C1 segment of cervical spinal cord (tissue), 14 donors: ENCODE measurements at regions not wholly inside any gene's neighbourhood (a gene's known extent, or its start where the extent isn't known, plus 50 kb on each side); places are given as distances from the start of the nearest gene placed in this dataset.

Experiments
- DNase-seq, 14 donors: peaks; one replicate each; lab custom pipeline; 2025; lab: John Stamatoyannopoulos, UW

DNA sequence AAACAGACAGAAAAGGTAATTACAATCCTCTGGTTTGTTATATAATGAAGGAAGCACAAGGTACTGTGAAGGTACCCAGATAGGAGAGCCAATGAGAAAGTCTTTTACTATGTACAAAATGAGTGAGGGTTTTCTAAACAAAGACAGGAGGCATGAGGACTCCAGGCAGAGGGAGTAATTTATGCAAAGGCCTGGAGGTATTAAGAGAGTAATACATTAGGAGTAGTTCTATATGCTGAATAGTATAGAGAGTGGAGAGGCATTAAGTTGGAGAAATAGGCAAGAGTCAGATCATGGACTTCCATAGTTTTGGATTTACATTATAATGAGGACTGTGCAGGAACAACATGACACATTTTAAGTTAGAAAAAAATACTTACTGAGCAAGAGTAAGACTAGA, 216.0 kb downstream of the SCG2 start:
- no peak for DNase-seq

GRCh38 chr2:223386984-223387383, 215.2 kb downstream of the SCG2 start:
- no peak for DNase-seq

GRCh38 chr2:223389624-223390023, 212.5 kb downstream of the SCG2 start:
- no peak for DNase-seq

- DNase-seq, result no peak
These were observed 205.2 kb downstream of the SCG2 start for GRCh38 chr2:223396993-223397392.

DNA sequence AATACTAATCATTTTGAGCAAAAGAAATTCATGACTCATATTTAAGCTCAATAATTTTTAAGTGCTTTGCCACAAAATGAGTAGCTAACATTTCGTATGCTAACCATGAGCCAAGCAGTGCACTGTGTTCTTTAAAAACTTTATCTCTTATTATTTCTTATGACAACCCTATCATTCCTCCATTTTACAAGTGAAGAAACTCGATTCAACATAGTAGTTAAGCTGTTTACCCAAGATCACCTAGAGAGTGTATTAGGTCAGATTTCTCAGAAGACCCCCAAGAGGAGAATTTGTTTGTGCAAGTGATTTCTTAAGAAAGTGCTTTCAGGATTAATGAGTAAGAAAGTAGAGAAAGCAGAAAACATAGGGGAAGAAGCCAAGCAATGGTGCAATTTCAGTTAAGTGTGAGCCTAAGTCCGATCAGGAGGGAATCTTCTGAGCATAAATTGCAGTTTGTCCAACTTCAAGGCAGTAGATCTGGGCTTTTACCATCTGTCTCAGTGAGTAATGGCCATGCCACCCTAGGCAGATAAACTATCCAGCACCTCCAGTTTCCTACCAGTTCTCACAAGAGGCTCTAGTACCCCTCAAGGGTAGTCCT, 202.7 kb downstream of the SCG2 start:
- DNase-seq, result no peak

DNA sequence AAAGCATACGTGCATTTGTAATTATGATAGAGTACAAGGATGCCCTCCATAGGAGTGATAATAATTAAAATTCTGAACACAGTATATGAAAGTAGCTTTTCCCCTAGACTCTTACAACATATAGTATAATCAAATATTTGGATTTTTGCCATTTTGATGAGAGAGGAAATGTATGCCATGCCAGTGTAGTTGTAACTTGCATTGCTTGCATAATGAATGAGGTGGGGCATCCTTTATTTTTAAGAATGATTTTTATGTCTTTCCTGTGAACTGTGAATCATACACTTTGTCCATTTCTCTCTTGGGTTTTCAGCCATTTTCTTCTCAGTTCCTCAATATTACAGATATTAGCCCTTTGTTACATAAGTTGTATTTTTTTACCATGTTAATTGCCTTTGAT, 197.5 kb downstream of the SCG2 start:
- DNase-seq, result no peak

- peak in 1 of 14 donors; percentile 0 for DNase-seq
These were observed 187.5 kb downstream of the SCG2 start for GRCh38 chr2:223414646-223415045.

GRCh38 chr2:223415071-223415470, 187.1 kb downstream of the SCG2 start:
- no peak for DNase-seq

GRCh38 chr2:223416815-223417610, 185.1 kb downstream of the SCG2 start:
- no peak for DNase-seq

GRCh38 chr2:223418131-223418530, 184.0 kb downstream of the SCG2 start:
- DNase-seq, result no peak

DNA sequence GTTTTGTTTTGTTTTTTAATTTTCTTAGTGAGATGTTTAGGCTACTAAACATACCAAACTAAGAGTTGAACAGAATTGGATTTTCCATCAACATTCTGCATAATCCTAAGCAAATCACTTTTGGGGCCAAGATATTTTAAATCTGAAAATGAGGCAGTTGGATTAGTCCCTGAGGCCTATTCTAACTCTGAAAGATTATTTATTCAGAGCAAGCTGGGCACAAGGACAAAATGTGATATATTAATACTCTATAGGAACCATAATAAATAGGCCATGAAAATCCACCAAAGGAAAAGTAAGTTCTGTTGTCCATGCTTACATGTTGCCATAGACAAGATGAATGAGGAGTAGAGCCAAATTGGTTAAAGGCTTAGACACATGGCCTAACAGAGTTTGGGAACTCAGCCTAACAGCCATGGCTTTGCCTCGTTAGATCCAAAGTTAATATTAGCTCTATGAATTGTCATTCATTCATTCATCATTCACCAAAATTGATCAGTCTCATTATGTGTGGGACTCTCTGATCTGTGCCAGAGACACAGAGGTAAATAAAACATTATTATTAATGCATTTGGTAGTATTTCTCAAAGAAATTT, 183.5 kb downstream of the SCG2 start:
- DNase-seq, result no peak

DNA sequence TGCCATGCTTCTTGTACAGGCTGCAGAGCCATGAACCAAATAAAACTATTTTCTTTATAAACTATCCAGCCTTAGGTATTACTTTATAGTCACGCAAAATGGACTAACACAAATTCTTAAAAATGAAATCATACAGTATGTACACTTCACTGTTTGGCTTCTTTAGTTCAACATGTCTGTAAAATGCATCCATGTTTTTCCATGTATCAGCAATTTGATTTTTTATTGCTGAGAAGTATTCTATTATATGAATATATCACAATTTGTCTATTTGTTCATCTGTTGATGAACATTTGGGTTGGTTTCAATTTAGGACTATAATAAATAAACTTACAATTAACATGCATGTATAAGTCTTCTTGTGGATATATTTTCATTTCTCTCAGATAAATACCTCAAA, 182.1 kb downstream of the SCG2 start:
- DNase-seq, result no peak

- no peak for DNase-seq
These were observed 170.7 kb downstream of the SCG2 start for GRCh38 chr2:223431479-223431878.

- no peak for DNase-seq
These were observed 168.7 kb downstream of the SCG2 start for GRCh38 chr2:223433461-223433860.

GRCh38 chr2:223437788-223438187, 164.4 kb downstream of the SCG2 start:
- DNase-seq, result no peak

DNA sequence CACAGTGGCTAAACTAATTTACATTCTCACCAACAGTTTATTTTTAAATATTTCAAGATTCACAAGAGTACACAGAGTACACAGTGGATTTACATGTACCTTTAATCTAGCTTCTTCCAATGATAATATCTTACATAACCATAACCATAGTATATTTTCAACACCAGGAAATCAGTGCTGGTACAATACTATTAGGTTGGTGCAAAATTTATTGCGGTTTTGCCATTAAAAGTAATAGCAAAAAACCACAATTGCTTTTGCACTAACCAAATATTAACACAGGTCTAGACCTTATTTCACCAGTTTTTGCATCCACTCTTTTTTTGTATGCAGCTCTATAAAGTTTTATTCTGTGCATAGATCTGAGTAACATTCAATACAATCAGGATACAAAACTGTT, 163.0 kb downstream of the SCG2 start:
- no peak for DNase-seq

DNA sequence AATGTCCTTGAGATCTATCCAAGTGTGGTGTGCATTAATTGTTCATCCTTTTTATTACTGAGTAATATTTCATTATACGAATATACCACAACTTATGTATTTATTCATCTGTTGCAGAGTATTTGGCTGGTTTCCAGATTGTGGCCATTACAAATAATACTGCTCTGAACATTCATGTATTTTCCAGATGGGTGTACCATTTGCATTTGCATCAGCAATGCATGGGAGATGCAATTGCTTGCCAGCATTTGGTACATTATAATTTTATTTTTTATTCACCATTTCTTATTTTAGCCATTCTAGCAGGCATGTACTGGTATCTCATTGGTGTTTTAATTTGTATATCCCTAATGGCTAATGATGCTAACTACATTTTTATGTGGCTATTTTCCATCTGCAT, 162.4 kb downstream of the SCG2 start:
- no peak for DNase-seq

DNA sequence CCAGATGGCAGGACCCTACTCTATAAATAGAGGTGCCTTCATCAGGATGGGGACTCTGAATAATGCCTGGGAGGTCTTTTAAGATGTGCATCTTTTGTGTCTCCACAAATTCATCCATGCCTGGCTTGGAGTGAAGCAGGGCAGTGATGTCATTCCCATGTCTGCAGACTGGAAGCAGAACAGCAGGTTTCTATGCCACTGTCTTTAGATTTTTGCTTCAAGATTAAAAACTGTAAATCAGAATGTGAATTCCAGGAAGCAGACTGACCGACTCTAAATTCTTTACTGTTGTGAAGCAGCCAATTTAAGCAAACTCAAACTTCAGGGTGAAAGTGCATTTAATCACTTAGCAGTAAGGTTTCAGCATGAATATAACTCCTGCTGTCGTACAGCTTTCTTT, 159.3 kb downstream of the SCG2 start:
- no peak for DNase-seq

DNA sequence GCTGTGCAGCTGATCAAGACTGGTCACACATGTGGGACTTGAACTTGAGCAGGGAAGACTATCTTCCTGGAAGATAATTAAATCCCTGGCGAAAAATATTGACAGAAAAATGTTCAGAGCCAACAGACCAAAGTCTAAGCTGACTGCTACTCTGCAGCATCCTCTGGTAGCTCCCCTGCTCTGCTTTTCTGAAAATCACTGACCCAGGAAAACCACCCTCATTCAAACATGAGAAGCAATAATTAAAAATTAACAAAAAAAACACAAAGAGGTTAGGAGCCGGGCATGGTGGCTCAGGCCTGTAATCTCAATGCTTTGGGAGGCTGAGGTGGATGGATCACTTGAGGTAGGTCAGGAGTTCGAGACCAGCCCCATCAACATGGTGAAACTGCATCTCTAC, 151.9 kb downstream of the SCG2 start:
- DNase-seq, result no peak

DNA sequence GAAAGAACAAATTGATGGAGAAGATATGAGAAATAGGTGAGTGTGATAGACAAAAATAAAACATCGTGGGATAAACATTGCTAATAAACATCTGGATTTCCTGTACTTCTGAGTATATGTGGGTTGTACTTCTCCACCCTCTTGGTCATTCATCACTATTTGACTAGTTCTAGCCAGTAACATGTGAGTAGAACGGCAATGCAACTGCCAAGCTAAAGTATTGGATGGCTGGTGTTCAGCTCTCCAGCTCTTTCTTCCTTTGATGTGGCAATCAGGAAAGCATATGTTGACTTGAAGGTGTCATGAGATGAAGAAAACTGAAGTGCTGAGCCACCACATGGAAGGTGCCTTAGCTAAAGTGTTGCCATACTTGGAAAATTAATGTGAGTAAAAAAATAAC, 144.9 kb downstream of the SCG2 start:
- DNase-seq, result no peak

DNA sequence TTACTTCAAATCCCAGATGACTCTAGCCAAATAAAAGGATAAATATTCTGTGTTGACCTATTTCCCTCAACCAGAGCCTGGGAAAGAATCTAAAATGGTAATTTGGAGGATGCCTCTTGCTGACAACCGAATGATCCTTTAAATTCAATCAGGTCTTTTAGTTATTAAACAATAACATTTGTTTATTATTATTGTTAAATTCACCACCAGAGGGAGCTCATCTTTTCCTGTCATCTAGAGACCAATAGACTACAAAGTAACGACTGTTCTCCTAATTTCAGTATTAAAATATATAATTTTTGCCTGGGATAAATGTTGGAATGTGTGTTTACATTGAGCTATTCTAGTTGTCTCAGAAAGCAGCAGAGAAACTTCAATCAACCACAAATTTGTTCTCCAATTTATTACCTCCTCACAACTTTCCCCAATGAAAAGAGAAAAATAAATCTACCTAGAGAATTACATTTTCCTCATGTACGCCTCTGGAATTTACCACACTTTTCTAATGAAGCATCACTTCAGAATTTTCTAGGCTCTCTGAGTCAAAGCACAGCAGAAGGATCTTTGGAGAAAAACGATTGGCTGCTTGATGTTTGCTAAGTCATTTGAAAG, 142.7 kb downstream of the SCG2 start:
- DNase-seq, result no peak

GRCh38 chr2:223460209-223460608, 142.0 kb downstream of the SCG2 start:
- no peak for DNase-seq

DNA sequence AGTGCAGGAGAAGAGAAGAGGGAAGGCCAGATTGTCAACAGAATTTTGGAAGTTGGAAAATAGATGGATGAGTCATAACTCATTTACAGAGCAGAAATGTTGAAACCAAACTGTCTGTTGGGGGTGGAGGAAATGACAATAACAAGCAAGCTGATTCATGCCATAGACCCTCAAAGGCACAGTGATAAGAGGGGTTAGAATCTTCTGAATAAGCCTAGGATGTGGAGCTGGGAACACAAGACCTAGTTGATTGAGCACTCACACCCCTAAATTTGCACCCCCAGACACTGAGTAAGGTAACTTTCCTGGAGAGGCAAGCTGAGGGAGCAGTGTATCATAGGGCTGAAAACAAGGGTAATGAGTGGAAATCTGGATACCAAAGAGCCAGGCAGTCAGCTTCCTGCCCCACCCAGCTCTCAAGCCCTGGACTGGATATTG, 141.4 kb downstream of the SCG2 start:
- no peak for DNase-seq
